GM19467 (cell line): ENCODE measurements at regions not wholly inside any gene's neighbourhood (a gene's known extent, or its start where the extent isn't known, plus 50 kb on each side); places are given as distances from the start of the nearest gene placed in this dataset.
"Not testable (repeated sequence)": the region's sequence is repeated elsewhere in the genome, so short reads cannot be mapped to it uniquely, and the experiment has no call there.

ENCODE experiments used
- ATAC-seq: cut with Tn5 transposase; IDR thresholded peaks from one replicate; pipeline ENCODE4 v1.9.1; 2021; ENCODE audit warnings: mild to moderate bottlenecking, moderate library complexity; ENCODE audit not compliant: unreplicated experiment

GRCh38 chr20:12925863-12926793, 82.6 kb upstream of the SPTLC3 start:
- no peak for ATAC-seq

- ATAC-seq, result no peak
These were observed 81.3 kb upstream of the SPTLC3 start for GRCh38 chr20:12927489-12927888.

- ATAC-seq, result no peak
These were observed 80.4 kb upstream of the SPTLC3 start for GRCh38 chr20:12928358-12928754.

- ATAC-seq, result no peak
These were observed 79.9 kb upstream of the SPTLC3 start for GRCh38 chr20:12928755-12929401.

GRCh38 chr20:12936020-12936419, 72.8 kb upstream of the SPTLC3 start:
- ATAC-seq, result no peak

GRCh38 chr20:12936524-12936923, 72.2 kb upstream of the SPTLC3 start:
- ATAC-seq, result no peak

- no peak for ATAC-seq
These were observed 67.7 kb upstream of the SPTLC3 start for GRCh38 chr20:12941025-12941424.

GRCh38 chr20:12942123-12942522, 66.6 kb upstream of the SPTLC3 start:
- ATAC-seq, result no peak

GRCh38 chr20:12946789-12947188, 62.0 kb upstream of the SPTLC3 start:
- no peak for ATAC-seq

- no peak for ATAC-seq
These were observed 61.1 kb upstream of the SPTLC3 start for GRCh38 chr20:12947691-12948090.

GRCh38 chr20:12949429-12949980, 59.3 kb upstream of the SPTLC3 start:
- no peak for ATAC-seq

GRCh38 chr20:12954254-12954653, 54.5 kb upstream of the SPTLC3 start:
- not testable (repeated sequence) for ATAC-seq

- no peak for ATAC-seq
These were observed 53.2 kb upstream of the SPTLC3 start for GRCh38 chr20:12955611-12956010.

- no peak for ATAC-seq
These were observed 52.5 kb upstream of the SPTLC3 start for GRCh38 chr20:12956303-12956702.

- ATAC-seq, result no peak
These were observed 50.8 kb upstream of the SPTLC3 start for GRCh38 chr20:12957968-12958367.
